OCI-LY1 (cell line): ENCODE measurements at regions not wholly inside any gene's neighbourhood (a gene's known extent, or its start where the extent isn't known, plus 50 kb on each side); places are given as distances from the start of the nearest gene placed in this dataset.

ENCODE experiments used
- H2AFZ ChIP-seq: fragments of 200-600 bp; sonication (generic), shearing (Covaris generic); 2 replicates; pipeline ENCODE4 v1.6.0; 2014; ENCODE audit warnings: antibody characterized with exemption, mild to moderate bottlenecking, low read length
- H3F3A ChIP-seq: fragments of 200-600 bp; sonication (generic), shearing (Covaris generic); 2 replicates; pipeline ENCODE4 v1.6.0; 2014; ENCODE audit warnings: mild to moderate bottlenecking, antibody characterized with exemption, low read length, moderate library complexity; ENCODE audit not compliant: insufficient read depth
- H3K27ac ChIP-seq: fragments of 200-600 bp; sonication (generic); 2 replicates; pipeline ENCODE4 v1.5.1; 2014; ENCODE audit warnings: low read length, mixed run types, mild to moderate bottlenecking, low read depth; ENCODE audit not compliant: poor library complexity, severe bottlenecking
- H3K27me3 ChIP-seq: fragments of 200-600 bp; sonication (generic); 2 replicates; pipeline ENCODE4 v1.6.0; 2014; ENCODE audit warnings: antibody characterized with exemption, mild to moderate bottlenecking, low read length, moderate library complexity; ENCODE audit not compliant: insufficient read depth
- H3K36me3 ChIP-seq: fragments of 200-600 bp; sonication (generic); 2 replicates; pipeline ENCODE4 v1.6.1; 2014; ENCODE audit warnings: mild to moderate bottlenecking, antibody characterized with exemption, low read length, moderate library complexity, mixed read lengths; ENCODE audit not compliant: insufficient read depth
- H3K4me1 ChIP-seq: fragments of 200-600 bp; sonication (generic); 2 replicates; pipeline ENCODE4 v1.5.1; 2014; ENCODE audit warnings: mild to moderate bottlenecking, low read length, moderate library complexity; ENCODE audit not compliant: insufficient read depth, severe bottlenecking
- H3K4me2 ChIP-seq: fragments of 200-600 bp; sonication (generic), shearing (Covaris generic); 2 replicates; pipeline ENCODE4 v1.6.1; 2014; ENCODE audit warnings: low read length
- H3K4me3 ChIP-seq: fragments of 200-600 bp; sonication (generic); 2 replicates; pipeline ENCODE4 v1.5.1; 2014; ENCODE audit warnings: low read length, low read depth, mild to moderate bottlenecking, mixed read lengths; ENCODE audit not compliant: poor library complexity, severe bottlenecking
- H3K79me2 ChIP-seq: fragments of 200-600 bp; shearing (Covaris generic); 2 replicates; pipeline ENCODE4 v1.6.1; 2016; ENCODE audit warnings: mixed run types, low read length, mixed read lengths; ENCODE audit not compliant: insufficient read depth
- H3K9ac ChIP-seq: fragments of 200-600 bp; sonication (generic), shearing (Covaris generic); 2 replicates; pipeline ENCODE4 v1.6.1; 2014; ENCODE audit warnings: mild to moderate bottlenecking, low read length, mixed read lengths
- H3K9me2 ChIP-seq: fragments of 200-600 bp; sonication (generic), shearing (Covaris generic); 2 replicates; pipeline ENCODE4 v1.6.1; 2014; ENCODE audit warnings: low read depth, mild to moderate bottlenecking, low read length, mixed read lengths
- H3K9me3 ChIP-seq: fragments of 200-600 bp; shearing (Covaris generic); 2 replicates; pipeline ENCODE4 v1.6.1; 2014; ENCODE audit warnings: low read length, mixed read lengths
- H4K20me1 ChIP-seq: fragments of 200-600 bp; sonication (generic), shearing (Covaris generic); 2 replicates; pipeline ENCODE4 v1.6.0; 2016; ENCODE audit warnings: mild to moderate bottlenecking, low read length; ENCODE audit not compliant: insufficient read depth
- CTCF ChIP-seq: fragments of 200-600 bp; sonication (generic), shearing (Covaris generic); IDR thresholded peaks from 2 replicates; pipeline ENCODE4 v1.5.1; 2017; ENCODE audit warnings: mild to moderate bottlenecking, antibody characterized with exemption, low read length, moderate library complexity, mixed read lengths
- EZH2 ChIP-seq: fragments of 200-600 bp; sonication (generic), shearing (Covaris generic); IDR thresholded peaks from 2 replicates; pipeline ENCODE4 v1.8.0; 2017; ENCODE audit warnings: borderline replicate concordance, mixed run types, mild to moderate bottlenecking, antibody characterized with exemption, low read length, moderate library complexity, mixed read lengths

- Histone ChIP-seq H3K27ac (no peak overlapping the region), H3K79me2 (no peaks in the 10 kb centered on the region), H4K20me1 (no peaks in the 10 kb centered on the region), H3K9me2 (no peaks in the 10 kb centered on the region), H3K27me3 (no peaks in the 10 kb centered on the region), H3K4me2 (no peak overlapping the region), H3K36me3 (no peaks in the 10 kb centered on the region), H3F3A (no peaks in the 10 kb centered on the region), H2AFZ (no peak overlapping the region), H3K4me1 (no peaks in the 10 kb centered on the region), H3K9ac (no peak overlapping the region), H3K9me3 (no peaks in the 10 kb centered on the region), H3K4me3 (no peak overlapping the region)
- no peak for TF ChIP-seq CTCF
- TF ChIP-seq EZH2: no peak
Observed at GRCh38 chr10:57884965-57885617, 382.6 kb downstream of the IPMK start.

- Histone ChIP-seq H3K4me1 (no peaks in the 10 kb centered on the region), H3K27me3 (no peaks in the 10 kb centered on the region), H4K20me1 (no peaks in the 10 kb centered on the region), H3K9me3 (no peaks in the 10 kb centered on the region), H3K4me3 (no peak overlapping the region), H2AFZ (no peak overlapping the region), H3K9ac (no peak overlapping the region), H3K9me2 (no peaks in the 10 kb centered on the region), H3F3A (no peaks in the 10 kb centered on the region), H3K27ac (no peak overlapping the region), H3K79me2 (no peaks in the 10 kb centered on the region), H3K36me3 (no peaks in the 10 kb centered on the region), H3K4me2 (no peak overlapping the region)
- no peak for TF ChIP-seq CTCF
- no peak for TF ChIP-seq EZH2
Observed at GRCh38 chr10:57884407-57884806, 383.3 kb downstream of the IPMK start.

GRCh38 chr10:57880446-57881227, 387.1 kb downstream of the IPMK start:
- Histone ChIP-seq H3K9ac (no peak overlapping the region), H3K4me2 (no peak overlapping the region), H3K9me2 (no peaks in the 10 kb centered on the region), H3K9me3 (no peaks in the 10 kb centered on the region), H3K4me3 (no peak overlapping the region), H3K27me3 (no peaks in the 10 kb centered on the region), H2AFZ (no peak overlapping the region), H3K79me2 (no peaks in the 10 kb centered on the region), H3K27ac (no peak overlapping the region), H3K4me1 (no peaks in the 10 kb centered on the region), H3K36me3 (no peaks in the 10 kb centered on the region), H4K20me1 (no peaks in the 10 kb centered on the region), H3F3A (no peaks in the 10 kb centered on the region)
- no peak for TF ChIP-seq EZH2
- no peak for TF ChIP-seq CTCF
